Stimulated activated naive CD4-positive, alpha-beta T cell (primary cell): ENCODE measurements at regions not wholly inside any gene's neighbourhood (a gene's known extent, or its start where the extent isn't known, plus 50 kb on each side); places are given as distances from the start of the nearest gene placed in this dataset.
"Not testable (repeated sequence)": the region's sequence is repeated elsewhere in the genome, so short reads cannot be mapped to it uniquely, and the experiment has no call there.

ENCODE experiments used
- DNase-seq, 6 experiments: peaks; one replicate each; lab custom pipeline; 2025; lab: John Stamatoyannopoulos, UW

DNA sequence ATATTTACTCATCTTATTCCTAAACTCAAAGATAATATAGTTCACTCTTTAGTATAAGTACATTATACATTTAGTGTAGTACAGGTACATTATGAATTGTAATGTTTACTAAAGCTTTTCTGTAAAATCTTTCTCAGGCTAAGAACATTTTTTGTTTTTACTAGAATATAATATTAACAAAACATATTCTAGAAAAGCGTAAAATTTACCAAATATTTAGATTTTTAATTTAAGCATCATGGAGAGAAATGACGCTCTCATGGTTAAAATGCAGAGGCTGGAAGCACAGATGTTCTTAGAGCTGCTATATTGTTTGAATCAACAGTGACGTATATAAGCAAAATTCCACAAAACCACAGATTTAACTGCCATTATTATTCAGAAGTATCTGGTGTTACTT, 54.7 kb upstream of the NBPF15 start:
- DNase-seq: not testable (repeated sequence)

DNA sequence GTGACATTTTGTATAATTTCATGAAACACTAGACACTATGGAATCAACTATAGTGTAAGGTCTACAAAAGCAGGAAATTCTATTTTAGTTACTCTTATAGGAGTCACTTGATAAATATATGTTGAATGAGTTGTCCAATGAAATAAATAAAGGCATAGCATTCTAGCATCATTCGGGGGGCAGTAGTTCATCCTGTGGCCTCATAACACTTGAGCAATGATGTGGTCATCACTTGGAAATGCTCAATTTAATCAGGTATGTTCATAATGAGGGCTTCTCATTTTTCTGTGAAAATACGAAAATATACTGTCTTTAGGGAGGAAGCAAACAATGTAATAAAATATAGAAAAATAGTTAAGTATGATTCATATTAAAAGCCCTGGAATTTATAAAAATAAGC, 55.4 kb upstream of the NBPF15 start:
- DNase-seq: not testable (repeated sequence)

DNA sequence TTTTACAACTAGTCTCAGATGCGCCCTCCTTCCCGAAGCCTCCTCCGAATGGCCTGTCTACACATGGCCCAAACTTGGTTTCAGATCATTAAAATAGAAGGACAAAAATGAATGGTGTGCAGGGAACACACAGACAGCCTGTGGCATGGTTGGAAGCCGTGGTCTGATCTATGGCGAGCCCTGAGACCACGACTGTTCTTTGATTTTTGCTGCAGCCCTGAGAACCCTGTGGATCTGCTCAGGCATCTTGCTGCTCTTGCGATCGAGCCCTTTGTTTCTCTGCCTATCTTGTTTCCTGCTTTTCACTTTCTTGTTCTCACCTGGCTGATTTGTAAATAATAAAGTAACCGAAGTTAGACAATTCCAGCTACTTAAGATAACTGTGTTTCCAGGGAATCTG, 57.0 kb upstream of the NBPF15 start:
- not testable (repeated sequence) for DNase-seq

DNA sequence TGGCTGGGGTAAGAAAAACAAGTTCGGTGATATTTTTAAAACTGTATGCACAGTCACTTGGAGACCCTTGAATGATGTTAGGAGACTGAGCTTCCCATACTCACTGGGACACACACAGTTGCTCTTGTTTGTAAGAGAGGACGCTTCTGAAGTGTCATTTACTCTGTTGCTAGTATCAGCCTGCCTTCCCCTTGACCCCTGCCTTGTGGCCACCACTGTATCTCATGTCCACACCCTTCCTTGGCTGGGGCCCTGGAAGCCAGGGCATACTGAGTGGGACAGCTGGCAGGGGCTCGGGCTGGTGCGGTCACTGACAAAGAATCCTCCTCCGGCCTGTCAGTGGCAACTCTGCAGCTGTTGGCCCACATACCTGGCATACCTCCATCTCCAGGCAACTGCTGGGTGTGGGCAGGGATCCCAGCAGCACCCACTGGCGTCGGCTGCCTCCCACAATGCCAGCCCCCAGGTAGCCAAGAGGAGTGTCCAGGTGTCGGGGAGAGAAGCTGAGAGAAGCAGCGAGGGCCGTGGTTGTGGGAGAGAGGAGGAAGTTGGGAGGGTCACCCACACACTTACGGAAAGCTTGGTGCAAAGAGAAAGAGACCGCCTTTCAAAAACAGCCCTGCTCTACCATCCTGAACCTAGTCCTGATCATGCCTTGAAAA, 58.2 kb upstream of the NBPF15 start:
- DNase-seq: not testable (repeated sequence)

DNA sequence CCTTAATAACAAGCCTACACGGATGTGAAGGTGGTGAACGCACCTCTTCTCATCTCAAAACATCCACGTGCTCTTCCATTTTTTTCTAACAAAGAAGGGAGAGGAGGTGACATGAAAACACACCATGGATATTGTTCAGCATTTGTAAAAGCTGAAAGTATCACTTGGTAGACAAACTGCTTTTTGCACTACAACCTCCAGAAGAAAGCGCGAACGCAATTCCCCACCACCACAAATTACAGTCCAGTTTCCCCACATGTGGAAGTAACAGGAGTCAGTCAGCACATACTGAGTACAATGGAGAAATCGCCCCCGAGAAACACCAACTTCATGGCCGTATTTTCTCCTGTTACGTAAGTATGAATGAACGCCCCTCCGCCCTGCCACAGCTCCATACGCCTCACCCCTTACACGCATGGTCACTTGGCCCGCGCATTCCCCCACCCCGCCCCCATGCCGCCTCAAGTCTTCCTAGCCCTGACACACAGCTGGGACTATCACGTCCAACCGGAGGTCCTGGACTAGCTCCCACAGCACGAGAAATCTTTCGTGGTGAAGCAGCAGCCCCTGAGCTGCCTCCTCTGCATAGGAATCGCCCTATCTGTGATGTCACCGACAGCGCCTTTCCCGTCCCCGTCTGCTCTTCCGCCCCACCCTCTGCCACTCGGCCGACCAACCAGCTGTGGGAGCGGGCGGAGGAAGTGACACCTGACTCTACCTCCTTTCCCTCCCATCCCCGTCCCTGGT, 62.4 kb upstream of the NBPF15 start:
- DNase-seq: peak; percentile 38 to 72 (median 61)

DNA sequence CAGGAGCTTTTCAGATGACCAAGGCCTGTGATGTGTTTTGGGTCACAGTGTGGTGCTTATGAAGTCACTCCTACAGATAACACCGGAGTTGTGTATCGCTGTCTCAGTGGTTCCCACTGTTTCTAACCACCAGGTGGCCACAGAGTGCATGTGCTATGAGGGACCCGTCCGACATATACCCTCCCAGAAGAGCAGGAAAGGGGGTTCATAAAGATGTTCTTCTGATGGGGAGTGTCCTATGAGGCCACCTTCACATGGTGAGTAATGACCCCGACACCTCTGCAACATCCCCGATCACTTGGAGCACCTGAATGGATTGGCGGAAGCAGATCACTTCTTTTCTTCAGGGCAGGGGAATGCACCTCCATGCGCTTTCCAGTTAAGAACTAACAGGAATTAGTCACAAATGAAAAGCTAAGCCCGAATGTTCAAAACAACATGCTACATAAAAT, 60.5 kb upstream of the PPIAL4F start:
- DNase-seq: peak in 2 of 6 experiments; percentile 28 to 59

DNA sequence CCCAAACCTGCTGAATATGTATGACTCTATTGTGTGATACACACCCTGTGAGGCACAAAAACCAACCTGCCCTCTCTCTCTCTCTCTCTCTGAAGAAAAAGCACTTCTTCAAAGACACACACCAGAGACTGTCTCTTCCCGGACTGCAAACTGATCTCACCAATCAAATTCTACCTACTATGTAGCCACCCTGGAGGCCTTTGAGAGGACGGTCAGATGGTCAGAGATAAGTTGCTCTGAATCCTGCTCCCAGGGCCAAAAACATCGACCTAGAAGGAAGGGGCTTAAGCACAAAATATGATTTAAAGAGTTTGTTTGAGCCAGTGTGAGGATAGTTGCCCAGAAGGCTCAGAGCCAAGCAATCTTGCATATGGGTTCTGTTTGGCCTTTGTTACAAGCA, 59.2 kb upstream of the PPIAL4F start:
- not testable (repeated sequence) for DNase-seq

DNA sequence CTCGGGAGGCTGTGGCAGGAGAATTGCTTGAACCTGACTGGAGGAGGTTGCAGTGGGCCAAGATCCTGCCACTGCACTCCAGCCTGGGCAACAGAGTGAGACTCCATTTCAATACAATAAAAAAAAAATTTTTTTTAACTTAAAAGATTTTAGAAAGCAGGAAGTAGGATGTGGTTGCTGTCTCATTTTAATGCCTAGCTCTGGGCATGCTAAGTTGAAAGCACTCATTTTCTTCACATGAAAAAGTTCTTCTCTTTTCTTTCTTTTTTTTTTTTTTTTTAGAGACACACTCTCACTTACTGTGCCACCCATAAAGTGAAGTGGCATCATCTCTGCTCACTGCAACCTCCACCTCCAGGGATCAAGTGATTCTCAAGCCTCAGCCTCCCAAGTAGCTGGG, 58.4 kb upstream of the PPIAL4F start:
- peak in 3 of 6 experiments; percentile 38 to 63 (median 62) for DNase-seq

DNA sequence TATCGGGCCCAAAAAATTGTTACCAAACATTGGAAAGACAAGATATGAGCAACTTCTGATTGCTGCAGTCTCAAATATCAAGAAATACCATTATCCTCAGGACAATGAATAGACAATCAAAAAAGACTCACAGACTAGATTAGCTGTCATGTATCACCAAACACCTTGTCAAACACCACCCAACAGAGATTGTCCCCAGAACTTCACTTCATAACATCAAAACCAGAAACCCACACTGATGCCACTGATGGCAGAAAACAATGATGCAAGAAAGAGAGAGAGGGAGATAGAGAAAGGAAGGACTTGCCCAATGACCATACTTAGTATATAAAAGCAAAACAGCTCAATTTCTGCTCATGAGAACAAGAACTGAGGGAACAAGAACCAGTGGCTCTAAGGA, 56.0 kb upstream of the PPIAL4F start:
- DNase-seq: not testable (repeated sequence)

DNA sequence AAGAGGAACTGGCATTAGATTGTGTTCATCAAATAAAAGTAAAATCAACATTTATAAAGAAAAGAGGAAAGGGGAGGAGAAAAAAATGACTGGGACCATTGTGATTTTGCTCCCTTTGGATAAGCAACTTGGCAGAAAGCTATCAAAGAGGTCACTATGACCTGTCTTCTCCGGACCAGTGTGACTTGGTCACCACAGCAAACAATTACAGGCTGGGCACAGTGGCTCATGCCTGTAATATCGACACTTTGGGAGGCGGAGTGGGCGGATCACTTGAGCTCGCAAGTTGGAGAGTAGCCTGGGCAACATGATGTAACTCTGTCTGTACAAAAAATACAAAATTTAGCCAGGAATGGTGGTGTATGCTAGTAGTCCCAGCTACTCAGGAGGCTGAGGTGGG, 55.5 kb upstream of the PPIAL4F start:
- not testable (repeated sequence) for DNase-seq

DNA sequence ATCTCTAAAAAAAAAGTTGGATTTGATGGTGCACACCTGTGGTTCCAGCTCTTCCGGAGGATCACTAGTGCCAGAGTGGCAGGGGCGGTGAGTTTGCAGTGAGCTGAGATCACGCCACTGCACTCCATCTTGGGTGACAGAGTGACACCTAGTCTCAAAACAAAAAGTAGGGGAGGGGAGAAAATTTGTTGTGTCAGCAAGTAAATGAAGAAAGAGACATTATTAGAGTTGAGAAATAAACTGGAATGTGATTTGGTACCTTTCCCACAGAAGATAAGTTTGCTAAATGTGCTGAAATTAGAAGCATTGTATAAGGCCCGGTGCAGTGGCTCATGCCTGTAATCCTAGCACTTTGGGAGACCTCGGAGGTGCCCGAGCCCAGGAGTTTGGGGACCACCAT, 54.0 kb upstream of the PPIAL4F start:
- DNase-seq: not testable (repeated sequence)

DNA sequence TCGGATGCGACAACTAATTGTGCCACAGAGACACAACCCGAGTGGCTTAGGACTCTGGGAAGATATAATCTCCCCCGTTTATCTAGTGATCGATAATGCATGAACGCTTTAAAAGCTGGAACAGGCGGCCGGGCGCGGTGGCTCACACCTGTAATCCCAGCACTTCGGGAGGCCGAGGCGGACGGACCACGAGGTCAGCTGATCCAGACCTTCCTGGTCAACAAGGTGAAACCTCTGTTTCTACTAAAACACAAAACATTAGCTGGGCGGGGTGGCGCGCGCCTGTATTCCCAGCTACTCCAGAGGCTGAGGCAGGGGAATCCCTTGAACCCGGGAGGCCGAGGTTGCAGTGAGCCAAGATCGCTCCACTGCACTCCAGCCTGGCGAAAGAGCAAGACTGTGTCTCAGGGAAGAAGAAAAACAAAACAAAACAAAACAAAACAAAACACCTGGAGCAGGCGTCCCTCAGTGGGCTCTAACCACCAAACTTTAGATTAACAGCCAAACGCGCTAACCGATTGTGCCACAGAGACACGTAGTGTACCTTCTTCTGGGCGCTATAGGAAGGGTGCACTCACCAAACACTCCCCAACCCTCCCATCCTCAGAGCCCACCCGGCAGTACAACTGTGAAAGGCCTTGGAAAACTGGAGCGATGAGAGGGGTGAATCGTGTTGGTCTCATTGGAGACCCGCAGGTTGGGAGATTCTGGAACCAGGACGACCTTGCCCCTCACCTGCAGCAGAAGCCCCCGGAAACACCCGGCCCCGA, 53.3 kb upstream of the PPIAL4F start:
- not testable (repeated sequence) for DNase-seq
